Glomerular endothelial cell (primary cell): ENCODE measurements at regions not wholly inside any gene's neighbourhood (a gene's known extent, or its start where the extent isn't known, plus 50 kb on each side); places are given as distances from the start of the nearest gene placed in this dataset.
"Not testable (repeated sequence)": the region's sequence is repeated elsewhere in the genome, so short reads cannot be mapped to it uniquely, and the experiment has no call there.

Experiments used
- DNase-seq: peaks from one replicate; pipeline ENCODE4 v3.0.0-alpha.2; 2011; ENCODE audit warnings: low read depth, low spot score; ENCODE audit errors: extremely low read depth

- DNase-seq, result no peak
Measured at GRCh38 chr2:153420394-153420793, 58.2 kb downstream of the RPRM start.

- DNase-seq, result no peak
Measured at GRCh38 chr2:153417077-153417476, 61.5 kb downstream of the RPRM start.

- no peak for DNase-seq
Measured at GRCh38 chr2:153416071-153416470, 62.5 kb downstream of the RPRM start.

GRCh38 chr2:153408710-153409385 lies 69.7 kb downstream of the RPRM start:
- DNase-seq, result no peak

- DNase-seq, result no peak
Measured at GRCh38 chr2:153405196-153405595, 73.4 kb downstream of the RPRM start.

GRCh38 chr2:153404792-153405191 lies 73.8 kb downstream of the RPRM start:
- no peak for DNase-seq

GRCh38 chr2:153403940-153404339 lies 74.6 kb downstream of the RPRM start:
- DNase-seq, result no peak

GRCh38 chr2:153403352-153403751 lies 75.2 kb downstream of the RPRM start:
- DNase-seq, result not testable (repeated sequence)

- DNase-seq, result no peak
Measured at GRCh38 chr2:153394686-153395085, 83.9 kb downstream of the RPRM start.

GRCh38 chr2:153394247-153394646 lies 84.3 kb downstream of the RPRM start:
- DNase-seq, result no peak

- no peak for DNase-seq
Measured at GRCh38 chr2:153393518-153393917, 85.0 kb downstream of the RPRM start.

GRCh38 chr2:153391131-153391530 lies 87.4 kb downstream of the RPRM start:
- DNase-seq, result no peak

- no peak for DNase-seq
Measured at GRCh38 chr2:153388246-153388645, 90.3 kb downstream of the RPRM start.

GRCh38 chr2:153387203-153387602 lies 91.4 kb downstream of the RPRM start:
- DNase-seq, result no peak

GRCh38 chr2:153386481-153386897 lies 92.1 kb downstream of the RPRM start:
- no peak for DNase-seq

GRCh38 chr2:153373510-153374279 lies 104.9 kb downstream of the RPRM start:
- no peak for DNase-seq

- no peak for DNase-seq
Measured at GRCh38 chr2:153360239-153360638, 118.3 kb downstream of the RPRM start.

GRCh38 chr2:153354377-153354776 lies 124.2 kb downstream of the RPRM start:
- DNase-seq, result no peak

- no peak for DNase-seq
Measured at GRCh38 chr2:153349603-153350002, 129.0 kb downstream of the RPRM start.

GRCh38 chr2:153347818-153348495 lies 130.6 kb downstream of the RPRM start:
- DNase-seq, result no peak

GRCh38 chr2:153320879-153321278 lies 157.7 kb downstream of the RPRM start:
- no peak for DNase-seq

GRCh38 chr2:153311432-153311831 lies 167.1 kb downstream of the RPRM start:
- no peak for DNase-seq
